ENCODE measurements at regions not wholly inside any gene's neighbourhood (a gene's known extent, or its start where the extent isn't known, plus 50 kb on each side); places are given as distances from the start of the nearest gene placed in this dataset.
A peak's percentile ranks its signal among the peaks of the same experiment; 100 is the strongest.

DNA sequence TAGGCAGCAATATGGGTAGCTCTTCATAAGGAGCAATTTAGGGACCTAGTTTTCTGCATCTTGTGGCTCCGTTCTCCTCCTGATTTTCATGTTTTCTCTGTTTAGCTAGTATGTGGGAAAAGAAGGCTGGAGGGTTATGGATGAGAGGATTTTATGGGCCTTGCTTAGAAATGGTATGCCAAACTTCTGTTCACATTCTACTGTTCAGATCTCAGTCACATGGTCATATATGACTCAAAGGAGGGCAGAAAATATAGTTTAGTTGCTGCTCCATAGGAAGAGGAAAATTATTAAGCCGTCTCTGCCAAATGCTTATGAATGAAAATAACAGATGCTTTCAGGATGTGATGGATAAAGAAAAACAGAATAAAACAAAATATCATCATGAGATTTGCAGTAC, 361.8 kb upstream of the CWC22 start:
- DNase-seq (ENCODE audit: insufficient read length, low spot score) (no peak), FAIRE-seq (no peak)

DNA sequence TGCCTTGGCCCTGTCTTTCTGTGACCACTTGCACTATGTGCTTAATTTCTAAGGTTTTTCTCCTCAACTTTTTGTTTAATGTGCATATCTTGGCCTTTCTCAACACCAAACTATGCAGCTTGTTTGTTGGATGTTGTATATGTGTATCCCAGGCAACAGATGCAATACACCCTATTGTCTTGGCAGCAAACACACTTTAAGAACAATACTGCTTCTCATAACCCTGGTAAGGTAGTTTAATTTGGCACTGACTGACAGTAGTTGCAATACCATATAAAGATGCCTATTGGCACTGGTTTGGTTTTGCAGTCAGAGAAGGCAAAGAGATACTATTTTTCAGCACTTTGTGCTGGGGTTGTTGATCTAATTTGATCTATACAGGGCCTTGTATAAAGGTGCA, 360.7 kb upstream of the CWC22 start:
- DNase-seq (ENCODE audit: insufficient read length, low spot score) = no peak
- no peak for TF ChIP-seq POLR2A (IDR thresholded peaks at IDR 0.05; ENCODE audit: low read depth, low read length)

More for the DNA sequence above, 361.8 kb upstream of the CWC22 start:
- TF ChIP-seq POLR2A (IDR thresholded peaks at IDR 0.05; ENCODE audit: low read depth, low read length) = no peak

DNA sequence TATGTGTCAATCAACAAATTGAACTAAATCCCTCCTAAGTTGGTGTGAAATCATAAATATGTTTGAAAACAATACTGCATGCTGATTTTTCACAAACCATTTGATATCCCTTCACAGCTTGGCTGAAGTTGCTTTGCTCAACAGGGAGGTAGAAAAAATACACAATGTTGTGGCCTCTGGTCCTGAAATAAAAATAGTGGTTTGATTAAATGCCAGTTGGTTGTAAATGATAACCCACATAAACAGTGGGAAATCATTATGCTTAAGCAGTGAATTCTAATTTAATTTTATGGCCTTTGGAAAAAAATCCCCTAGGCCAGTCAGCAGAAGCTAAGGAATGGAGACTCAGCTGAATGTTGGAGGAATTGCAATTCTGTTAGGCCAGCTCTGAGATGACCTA, 359.4 kb upstream of the CWC22 start:
- TF ChIP-seq POLR2A (IDR thresholded peaks at IDR 0.05; ENCODE audit: low read depth, low read length) = no peak
- FAIRE-seq (no peak), DNase-seq (ENCODE audit: insufficient read length, low spot score) (no peak)

More for the DNA sequence above, 360.7 kb upstream of the CWC22 start:
- FAIRE-seq = no peak

DNA sequence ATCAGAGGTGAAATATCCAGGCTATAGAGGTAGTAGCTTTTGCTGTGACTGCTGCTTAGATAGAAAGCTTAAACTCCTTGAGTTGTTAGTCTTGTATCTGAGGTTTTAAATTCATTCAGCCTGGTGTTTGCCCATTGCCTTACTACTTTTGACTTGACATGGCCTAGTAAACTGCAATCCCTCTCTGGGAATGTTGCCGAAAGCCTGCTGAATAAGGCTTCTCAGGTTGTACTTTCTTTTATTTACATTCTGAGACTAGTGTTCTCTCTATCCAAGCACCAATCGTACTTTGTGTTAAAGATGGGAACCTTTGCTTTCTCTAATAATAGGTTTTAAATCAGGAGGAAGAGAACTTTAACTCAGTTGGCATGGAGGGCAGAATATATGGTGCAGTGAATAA, 357.6 kb upstream of the CWC22 start:
- FAIRE-seq (no peak), DNase-seq (ENCODE audit: insufficient read length, low spot score) (no peak)
- TF ChIP-seq POLR2A (IDR thresholded peaks at IDR 0.05; ENCODE audit: low read depth, low read length) = no peak

DNA sequence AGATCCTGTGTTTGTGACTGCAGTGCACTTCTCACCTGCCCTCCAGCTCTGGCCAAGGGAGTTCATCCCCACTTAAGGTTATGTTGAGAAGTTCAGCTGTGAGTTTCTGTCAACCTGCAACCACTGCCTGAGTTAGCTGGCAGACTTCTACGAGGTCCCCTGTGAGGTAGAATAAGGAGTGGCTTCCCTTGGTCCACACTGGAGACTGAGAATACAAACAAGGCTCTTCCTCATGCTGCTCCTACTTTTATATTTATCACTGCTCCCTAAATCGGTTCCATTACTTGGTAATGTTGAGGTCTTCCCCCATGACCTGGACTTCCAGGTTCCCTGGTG, 353.2 kb upstream of the CWC22 start:
- DNase-seq (ENCODE audit: insufficient read length, low spot score) = no peak
- FAIRE-seq = no peak
- TF ChIP-seq POLR2A (IDR thresholded peaks at IDR 0.05; ENCODE audit: low read depth, low read length) = no peak

DNA sequence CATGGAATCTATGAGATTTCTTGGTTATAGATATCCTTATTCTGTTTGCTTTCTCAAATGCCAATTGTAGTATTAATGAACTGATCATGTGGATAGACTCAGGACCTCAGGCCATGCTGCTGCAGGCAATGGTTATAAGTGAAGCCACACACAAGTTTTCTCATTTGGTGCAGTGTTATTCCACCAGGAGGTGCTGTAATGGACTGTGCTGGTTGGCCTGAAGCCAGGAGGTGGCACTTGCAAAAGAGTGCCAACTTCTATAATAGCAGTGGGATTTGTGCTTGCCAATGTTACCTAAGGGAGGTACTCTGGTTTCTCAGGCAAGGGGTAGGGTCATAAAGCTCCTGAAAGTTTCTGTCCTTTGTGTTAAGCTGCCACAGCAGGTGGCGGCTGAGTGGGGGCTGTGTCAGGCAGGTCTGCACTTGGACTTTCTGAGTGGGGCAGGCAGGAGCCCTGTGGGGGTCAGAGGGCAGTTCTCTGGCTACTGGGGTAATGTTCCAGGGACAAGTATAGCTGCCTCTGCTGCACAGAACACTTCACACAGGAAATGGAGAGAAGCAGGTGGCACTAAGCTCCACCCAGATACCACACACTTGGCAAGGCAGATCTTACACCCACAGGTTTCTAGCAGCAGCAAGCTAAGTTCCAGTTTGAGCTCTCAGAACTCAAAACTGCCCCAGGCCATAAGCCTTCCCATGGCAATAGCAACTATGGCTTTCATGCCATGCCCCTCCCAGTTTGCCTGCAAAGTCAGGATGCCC, 352.6 kb upstream of the CWC22 start:
- peak; percentile 75 for FAIRE-seq
- no peak for DNase-seq (ENCODE audit: insufficient read length, low spot score)
- no peak for TF ChIP-seq POLR2A (IDR thresholded peaks at IDR 0.05; ENCODE audit: low read depth, low read length)

DNA sequence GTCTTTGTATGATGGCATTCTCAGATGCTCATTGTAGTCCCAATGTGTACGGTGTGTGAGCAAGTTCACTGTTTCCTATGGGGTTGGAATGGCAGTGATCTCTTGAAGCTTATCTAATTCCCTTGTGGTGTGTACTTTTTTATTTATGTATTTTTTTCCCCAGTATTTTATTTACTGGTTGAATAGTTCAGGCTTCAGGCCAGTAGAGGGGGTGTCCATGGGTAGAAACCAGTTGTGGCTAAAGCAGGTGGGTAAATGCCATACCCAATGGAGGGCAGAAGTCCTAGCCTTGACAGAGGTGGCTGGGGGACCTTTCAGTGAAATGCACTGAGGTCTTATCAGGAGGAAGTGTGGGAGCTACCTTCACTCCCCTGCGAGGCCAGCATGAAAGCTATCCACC, 351.4 kb upstream of the CWC22 start:
- FAIRE-seq = no peak
- no peak for TF ChIP-seq POLR2A (IDR thresholded peaks at IDR 0.05; ENCODE audit: low read depth, low read length)
- DNase-seq (ENCODE audit: insufficient read length, low spot score) = no peak

DNA sequence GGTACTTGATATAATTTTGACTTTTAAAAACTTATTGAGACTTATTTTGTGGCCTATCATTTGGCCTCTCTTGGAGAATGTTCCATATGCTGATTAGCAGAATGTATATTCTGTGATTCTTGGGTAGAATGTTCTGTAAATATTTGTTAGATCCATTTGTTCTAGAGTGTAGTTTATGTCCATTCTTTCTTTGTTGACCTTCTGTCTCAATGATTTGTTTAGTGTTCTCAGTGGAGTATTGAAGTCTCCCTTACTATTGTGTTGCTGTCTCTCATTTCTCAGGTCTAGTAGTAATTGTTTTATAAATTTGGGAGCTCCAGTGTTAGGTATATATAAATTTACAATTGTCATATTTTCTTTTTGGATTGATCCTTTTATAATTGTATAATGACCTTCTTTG, 349.6 kb upstream of the CWC22 start:
- TF ChIP-seq POLR2A (IDR thresholded peaks at IDR 0.05; ENCODE audit: low read depth, low read length) = no peak
- FAIRE-seq (no peak), DNase-seq (ENCODE audit: insufficient read length, low spot score) (no peak)

DNA sequence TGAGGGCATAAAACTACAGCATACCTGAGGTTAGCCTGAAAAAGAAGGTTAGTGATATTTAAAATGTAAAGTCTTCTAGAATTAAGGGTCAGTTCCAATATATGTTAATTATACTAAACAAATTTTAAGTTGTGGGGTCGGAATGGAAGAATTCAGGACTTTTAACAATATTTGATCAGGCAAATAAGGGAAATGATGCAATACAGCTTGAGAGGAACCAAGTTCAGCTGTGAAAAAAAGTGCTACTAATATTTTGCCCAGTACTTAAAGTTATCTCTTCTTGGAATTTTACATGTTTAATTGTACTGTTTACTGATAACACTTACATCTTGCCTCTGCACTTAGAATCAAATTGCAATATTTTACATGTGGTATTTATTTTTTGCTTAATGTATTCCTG, 345.5 kb upstream of the CWC22 start:
- DNase-seq (ENCODE audit: insufficient read length, low spot score) = no peak
- no peak for TF ChIP-seq POLR2A (IDR thresholded peaks at IDR 0.05; ENCODE audit: low read depth, low read length)
- no peak for FAIRE-seq

DNA sequence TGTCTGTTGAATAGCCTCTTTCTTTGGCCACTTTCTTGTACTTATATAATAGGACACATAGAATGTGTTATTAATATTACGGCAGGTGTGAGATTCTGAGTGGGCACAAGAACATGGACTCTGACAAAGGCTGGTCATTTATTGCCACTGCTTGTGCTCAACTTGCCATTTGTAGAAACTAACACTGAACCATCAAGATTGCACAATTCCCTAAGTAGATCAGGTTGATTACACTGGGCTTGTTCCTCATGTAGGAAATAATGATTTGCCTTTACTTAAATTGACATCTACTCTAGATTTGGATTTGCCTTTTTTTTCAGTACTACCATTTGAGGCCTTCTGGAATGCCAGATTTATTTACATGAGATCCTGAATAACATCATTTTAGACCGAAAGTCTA, 342.7 kb upstream of the CWC22 start:
- DNase-seq (ENCODE audit: insufficient read length, low spot score) = no peak
- no peak for FAIRE-seq
- TF ChIP-seq POLR2A (IDR thresholded peaks at IDR 0.05; ENCODE audit: low read depth, low read length) = no peak

DNA sequence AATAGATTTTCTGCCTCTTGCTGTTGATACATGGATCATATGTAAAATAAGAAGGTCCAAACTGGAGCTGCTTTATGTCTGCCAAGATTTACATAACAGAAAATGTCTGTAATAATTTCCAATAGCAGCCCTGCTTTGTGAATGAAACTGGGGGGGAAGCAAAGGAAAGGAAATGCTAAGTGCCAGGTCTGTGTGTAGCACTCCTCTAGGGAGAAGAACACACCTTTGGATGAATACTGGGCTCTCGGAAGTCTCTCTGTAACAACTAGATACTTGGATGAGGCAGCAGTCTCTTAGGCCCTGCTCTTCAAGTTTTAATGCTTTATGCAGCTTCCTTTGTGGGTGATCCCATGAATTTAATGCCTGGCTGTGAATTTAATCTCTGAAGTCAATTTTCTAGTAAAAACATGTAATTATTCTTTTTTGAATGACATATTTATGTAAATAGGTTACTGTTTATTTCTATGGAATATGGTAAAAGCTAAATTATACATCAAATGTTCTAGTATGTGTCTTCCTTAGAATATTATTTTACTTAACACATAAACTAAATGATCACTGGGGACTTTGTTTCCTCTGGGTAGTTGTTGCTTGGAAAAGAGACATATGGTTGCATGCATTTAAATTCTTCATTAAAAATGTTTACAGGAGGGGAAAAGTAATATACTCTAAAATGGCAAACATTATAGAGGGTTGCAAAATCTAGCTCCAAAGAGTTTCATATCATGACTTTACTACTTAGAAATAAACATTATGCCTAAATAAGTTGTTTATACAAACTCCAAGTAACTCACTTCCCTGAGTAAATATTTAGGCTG, 336.6 kb upstream of the CWC22 start:
- no peak for TF ChIP-seq POLR2A (IDR thresholded peaks at IDR 0.05; ENCODE audit: low read depth, low read length)
- DNase-seq (ENCODE audit: insufficient read length, low spot score) (no peak), FAIRE-seq (no peak)

DNA sequence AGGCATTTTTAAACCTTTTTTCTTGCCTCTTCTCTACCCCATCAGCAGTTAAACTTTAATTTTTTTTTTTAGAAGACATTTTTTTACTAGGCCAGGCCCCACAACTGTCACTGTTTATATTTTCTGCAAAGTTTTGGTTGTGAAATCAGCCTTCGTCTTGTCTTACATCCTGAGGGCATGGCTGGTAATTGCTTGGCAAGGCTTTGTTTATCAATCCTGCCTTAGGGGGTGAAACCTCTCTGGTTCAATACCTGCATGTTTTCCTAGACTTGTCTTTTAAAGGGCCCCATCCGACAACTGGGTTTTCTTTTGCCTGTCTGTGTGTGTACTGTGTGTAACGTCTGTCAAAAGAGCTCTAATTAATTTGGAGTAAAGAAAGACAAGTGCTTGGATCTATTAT, 330.0 kb upstream of the CWC22 start:
- FAIRE-seq = no peak
- TF ChIP-seq POLR2A (IDR thresholded peaks at IDR 0.05; ENCODE audit: low read depth, low read length) = no peak
- DNase-seq (ENCODE audit: insufficient read length, low spot score) = no peak

DNA sequence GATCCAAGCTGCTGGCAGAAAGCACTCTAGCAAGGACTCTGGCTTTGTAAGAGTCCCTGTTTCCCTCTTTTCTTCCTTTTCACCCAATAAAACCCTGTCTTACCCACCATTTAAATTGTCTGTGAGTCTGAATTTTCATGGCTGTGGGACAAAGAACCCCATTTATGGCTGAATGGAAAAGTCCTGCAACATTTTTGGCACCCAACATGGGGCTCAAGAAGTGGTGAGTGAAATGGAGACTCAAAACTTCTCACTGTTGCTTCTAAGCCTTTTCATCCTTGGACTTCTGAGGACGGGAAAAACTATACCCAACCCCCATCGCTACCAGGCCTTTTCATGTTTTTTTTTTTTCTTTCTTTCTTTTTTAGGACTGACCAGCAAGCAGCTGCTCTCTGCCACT, 329.5 kb upstream of the CWC22 start:
- no peak for TF ChIP-seq POLR2A (IDR thresholded peaks at IDR 0.05; ENCODE audit: low read depth, low read length)
- no peak for DNase-seq (ENCODE audit: insufficient read length, low spot score)
- FAIRE-seq = no peak

DNA sequence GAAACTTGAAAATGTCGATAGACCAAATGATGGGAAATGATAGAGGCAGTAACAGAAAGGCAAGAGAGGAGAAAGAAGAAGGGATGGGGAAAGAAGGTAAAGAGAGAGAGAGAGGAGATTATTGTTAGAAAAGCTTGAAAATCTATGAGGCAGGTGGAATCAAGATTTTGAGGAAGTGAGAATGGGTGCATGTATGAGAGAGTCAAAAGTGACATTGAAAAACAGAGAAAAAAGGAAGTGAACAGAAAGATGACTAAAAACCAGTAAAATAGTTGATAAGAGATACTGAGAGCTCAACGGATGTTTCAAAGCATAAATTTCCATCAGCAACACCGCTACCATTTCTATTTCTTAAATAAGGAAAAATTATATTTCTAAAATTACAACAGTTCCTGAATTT, 327.4 kb upstream of the CWC22 start:
- DNase-seq (ENCODE audit: insufficient read length, low spot score) = no peak
- no peak for FAIRE-seq
- no peak for TF ChIP-seq POLR2A (IDR thresholded peaks at IDR 0.05; ENCODE audit: low read depth, low read length)

DNA sequence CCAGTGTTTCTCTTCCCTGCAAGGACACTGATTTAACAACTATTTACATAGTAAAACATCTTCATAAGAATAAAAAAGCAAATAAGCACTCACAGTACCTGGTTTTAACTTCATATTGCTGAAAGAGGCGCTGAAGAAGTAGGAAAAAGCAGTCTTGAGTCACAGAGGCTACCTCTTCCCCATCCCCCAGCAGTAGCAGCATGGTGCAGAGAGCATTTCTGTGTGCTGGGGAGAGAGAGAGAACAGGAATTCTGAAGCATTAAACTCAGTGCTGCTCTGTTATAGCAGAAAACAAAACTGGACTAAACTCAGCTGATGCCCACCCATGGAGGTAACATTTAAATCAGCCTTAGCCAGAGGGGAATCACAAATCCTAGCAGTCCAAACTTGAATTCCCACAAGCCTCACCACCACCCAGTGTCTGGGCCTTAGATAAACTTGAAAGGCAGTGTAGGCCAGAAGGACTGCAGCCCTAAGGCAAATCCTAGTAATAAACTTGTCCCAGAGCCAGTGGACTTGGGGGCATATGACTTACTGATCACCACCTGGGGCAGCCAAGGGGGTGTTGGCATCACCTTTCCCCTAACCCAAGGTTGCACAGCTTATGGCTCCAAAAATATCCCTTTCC, 321.8 kb upstream of the CWC22 start:
- no peak for FAIRE-seq
- no peak for DNase-seq (ENCODE audit: insufficient read length, low spot score)
- TF ChIP-seq POLR2A (IDR thresholded peaks at IDR 0.05; ENCODE audit: low read depth, low read length) = no peak

Data from H54 (cell line).